GM19351 (cell line): ENCODE measurements at regions not wholly inside any gene's neighbourhood (a gene's known extent, or its start where the extent isn't known, plus 50 kb on each side); places are given as distances from the start of the nearest gene placed in this dataset.
A peak's percentile ranks its signal among the peaks of the same experiment; 100 is the strongest.

ENCODE experiments used
- ATAC-seq: cut with Tn5 transposase; IDR thresholded peaks from one replicate; pipeline ENCODE4 v1.9.1; 2021; ENCODE audit warnings: mild to moderate bottlenecking, moderate library complexity; ENCODE audit not compliant: unreplicated experiment

GRCh38 chrX:79300856-79301255, 66.3 kb downstream of the ITM2A start:
- ATAC-seq: no peak

- no peak for ATAC-seq
These were observed 76.5 kb downstream of the ITM2A start for GRCh38 chrX:79290596-79290995.

GRCh38 chrX:79288733-79289132, 78.4 kb downstream of the ITM2A start:
- no peak for ATAC-seq

GRCh38 chrX:79287724-79288123, 79.4 kb downstream of the ITM2A start:
- no peak for ATAC-seq

GRCh38 chrX:79281775-79282174, 85.4 kb downstream of the ITM2A start:
- ATAC-seq: no peak

GRCh38 chrX:79270401-79270800, 96.7 kb downstream of the ITM2A start:
- ATAC-seq: peak; percentile 98

- no peak for ATAC-seq
These were observed 98.3 kb downstream of the ITM2A start for GRCh38 chrX:79268788-79269187.

GRCh38 chrX:79266702-79267101, 100.4 kb downstream of the ITM2A start:
- no peak for ATAC-seq

GRCh38 chrX:79263550-79263949, 103.6 kb downstream of the ITM2A start:
- no peak for ATAC-seq

GRCh38 chrX:79259073-79259689, 108.0 kb downstream of the ITM2A start:
- ATAC-seq: peak; percentile 89

GRCh38 chrX:79243691-79244090, 99.2 kb downstream of the GPR174 start:
- no peak for ATAC-seq

- no peak for ATAC-seq
These were observed 91.4 kb downstream of the GPR174 start for GRCh38 chrX:79235899-79236298.

GRCh38 chrX:79231662-79232061, 87.2 kb downstream of the GPR174 start:
- ATAC-seq: no peak
